ENCODE measurements at regions not wholly inside any gene's neighbourhood (a gene's known extent, or its start where the extent isn't known, plus 50 kb on each side); places are given as distances from the start of the nearest gene placed in this dataset.

GRCh38 chr12:107470645-107471044 is 215.0 kb upstream of the PWP1 start:
- DNase-seq (ENCODE audit: low read depth in 2 of 2): no peak

GRCh38 chr12:107472308-107472707 is 213.3 kb upstream of the PWP1 start:
- DNase-seq (ENCODE audit: low read depth in 2 of 2): no peak

- DNase-seq (ENCODE audit: low read depth in 2 of 2): no peak
Measured at GRCh38 chr12:107474099-107474498, 211.5 kb upstream of the PWP1 start.

GRCh38 chr12:107474639-107475539 is 210.7 kb upstream of the PWP1 start:
- DNase-seq (ENCODE audit: low read depth in 2 of 2): no peak

- no peak for DNase-seq (ENCODE audit: low read depth in 2 of 2)
Measured at GRCh38 chr12:107475900-107476299, 209.7 kb upstream of the PWP1 start.

GRCh38 chr12:107477018-107477417 is 208.6 kb upstream of the PWP1 start:
- no peak for DNase-seq (ENCODE audit: low read depth in 2 of 2)

- DNase-seq (ENCODE audit: low read depth in 2 of 2): no peak
Measured at GRCh38 chr12:107477947-107478610, 207.5 kb upstream of the PWP1 start.

GRCh38 chr12:107478881-107479280 is 206.7 kb upstream of the PWP1 start:
- no peak for DNase-seq (ENCODE audit: low read depth in 2 of 2)

GRCh38 chr12:107480836-107481608 is 204.6 kb upstream of the PWP1 start:
- DNase-seq (ENCODE audit: low read depth in 2 of 2): no peak

- no peak for DNase-seq (ENCODE audit: low read depth in 2 of 2)
Measured at GRCh38 chr12:107484230-107484629, 201.4 kb upstream of the PWP1 start.

- no peak for DNase-seq (ENCODE audit: low read depth in 2 of 2)
Measured at GRCh38 chr12:107484941-107485340, 200.7 kb upstream of the PWP1 start.

GRCh38 chr12:107485731-107486130 is 199.9 kb upstream of the PWP1 start:
- no peak for DNase-seq (ENCODE audit: low read depth in 2 of 2)

- DNase-seq (ENCODE audit: low read depth in 2 of 2): no peak
Measured at GRCh38 chr12:107486140-107486892, 199.3 kb upstream of the PWP1 start.

GRCh38 chr12:107487011-107487680 is 198.5 kb upstream of the PWP1 start:
- no peak for DNase-seq (ENCODE audit: low read depth in 2 of 2)

GRCh38 chr12:107488666-107489065 is 196.9 kb upstream of the PWP1 start:
- no peak for DNase-seq (ENCODE audit: low read depth in 2 of 2)

GRCh38 chr12:107490010-107490409 is 195.6 kb upstream of the PWP1 start:
- no peak for DNase-seq (ENCODE audit: low read depth in 2 of 2)

- DNase-seq (ENCODE audit: low read depth in 2 of 2): no peak
Measured at GRCh38 chr12:107491856-107492255, 193.7 kb upstream of the PWP1 start.

GRCh38 chr12:107492393-107493134 is 193.0 kb upstream of the PWP1 start:
- no peak for DNase-seq (ENCODE audit: low read depth in 2 of 2)

GRCh38 chr12:107493135-107493494 is 192.5 kb upstream of the PWP1 start:
- DNase-seq (ENCODE audit: low read depth in 2 of 2): no peak

GRCh38 chr12:107493666-107494065 is 191.9 kb upstream of the PWP1 start:
- no peak for DNase-seq (ENCODE audit: low read depth in 2 of 2)
